GM12878 (cell line): ENCODE measurements at regions not wholly inside any gene's neighbourhood (a gene's known extent, or its start where the extent isn't known, plus 50 kb on each side); places are given as distances from the start of the nearest gene placed in this dataset.

Experiments
- ATAC-seq: fragments of 200-7000 bp; cut with Tn5 transposase; 3 replicates; pipeline ENCODE4 v1.9.1; 2020; ENCODE audit warnings: mild to moderate bottlenecking, moderate library complexity
- BruUV-seq: library from RNA; stranded (reverse); fragments of 400-500 nt; replicated peaks from 2 replicates; lab custom pipeline; 2021; lab: Mats Ljungman, UMichigan
- CTCF ChIA-PET: fragments of 300-600 bp; sonication (Branson Sonifier 250); formaldehyde crosslinking; extraction: SDS; loops from one replicate; lab custom pipeline; 2021; ENCODE audit warnings: inconsistent platforms; lab: Yijun Ruan, JAX
- POLR2A ChIA-PET: fragments of 350-600 bp; formaldehyde crosslinking; extraction: SDS; loops from one replicate; lab custom pipeline; 2021; ENCODE audit warnings: inconsistent platforms; lab: Charles Lee
- RAD21 ChIA-PET: fragments of 300-600 bp; sonication (Branson Sonifier 250); formaldehyde crosslinking; loops from one replicate; lab custom pipeline; 2023; ENCODE audit warnings: antibody characterized with exemption; ENCODE audit not compliant: unreplicated experiment; lab: Charles Lee
- SMC1A ChIA-PET: fragments of 300-600 bp; sonication (Branson Sonifier 250); formaldehyde crosslinking; loops from one replicate; lab custom pipeline; 2023; ENCODE audit not compliant: unreplicated experiment, uncharacterized antibody; lab: Charles Lee
- DNase-seq: peaks from one replicate; pipeline ENCODE4 v3.0.0-alpha.2; 2011; ENCODE audit warnings: low read depth, low spot score
- FAIRE-seq: peaks from 3 replicates; lab custom pipeline; 2011; peaks lifted over from hg19 to GRCh38; lab: Jason Lieb, UNC
- H2AFZ ChIP-seq: 2 replicates; pipeline ENCODE4 v1.6.0; 2011; ENCODE audit warnings: low read depth, low read length, control low read depth; ENCODE audit not compliant: control insufficient read depth
- H3K27ac ChIP-seq: 2 replicates; pipeline ENCODE4 v1.5.1; 2011; ENCODE audit warnings: control low read depth; ENCODE audit not compliant: control insufficient read depth, insufficient read depth
- H3K27me3 ChIP-seq, 2 experiments: replicated peaks in 1 of 2; 2 replicates each; pipeline versions ENCODE4 v1.6.0 to v1.6.1; 2011; ENCODE audit warnings: low read length in 1 of 2; ENCODE audit not compliant: control insufficient read depth in 2 of 2, insufficient read depth in 2 of 2
- H3K36me3 ChIP-seq, 2 experiments: 2 replicates each; pipeline ENCODE4 v1.5.1; 2011; ENCODE audit warnings: low read length in 1 of 2; ENCODE audit not compliant: control insufficient read depth in 2 of 2, insufficient read depth in 2 of 2
- H3K4me1 ChIP-seq: 2 replicates; pipeline ENCODE4 v1.6.1; 2011; ENCODE audit warnings: mild to moderate bottlenecking, low read length, moderate library complexity, mixed read lengths; ENCODE audit not compliant: control insufficient read depth, insufficient read depth
- H3K4me2 ChIP-seq: 2 replicates; pipeline ENCODE4 v1.6.0; 2011; ENCODE audit warnings: control low read depth; ENCODE audit not compliant: control insufficient read depth, insufficient read depth
- H3K4me3 ChIP-seq: fragments of 200-600 bp; sonication (generic); 2 replicates; pipeline ENCODE4 v1.5.1; 2016
- H3K79me2 ChIP-seq: 2 replicates; pipeline ENCODE4 v1.6.0; 2011; ENCODE audit warnings: low read length; ENCODE audit not compliant: control insufficient read depth, insufficient read depth
- H3K9ac ChIP-seq: 2 replicates; pipeline ENCODE4 v1.8.0; 2011; ENCODE audit warnings: low read length, control low read depth, mixed read lengths; ENCODE audit not compliant: control insufficient read depth, insufficient read depth
- H3K9me3 ChIP-seq: replicated peaks from 3 replicates; pipeline ENCODE4 v1.5.1; 2011; ENCODE audit warnings: mild to moderate bottlenecking, low read length; ENCODE audit not compliant: control insufficient read depth, insufficient read depth
- H4K20me1 ChIP-seq: 2 replicates; pipeline ENCODE4 v1.6.0; 2011; ENCODE audit not compliant: control insufficient read depth, insufficient read depth
- CEBPB ChIP-seq, 2 experiments: fragments of 150-350 bp in 1 of 2; IDR thresholded peaks; 2 replicates each; pipeline ENCODE4 v1.6.1; 2012 to 2014; ENCODE audit warnings: low read depth in 2 of 2, low read length in 2 of 2, borderline replicate concordance in 1 of 2, inconsistent platforms in 1 of 2
- CREB1 ChIP-seq: IDR thresholded peaks from 2 replicates; pipeline ENCODE4 v1.6.1; 2012; ENCODE audit warnings: low read depth, mild to moderate bottlenecking, inconsistent platforms
- HCFC1 ChIP-seq: fragments of 150-350 bp; IDR thresholded peaks from 2 replicates; pipeline ENCODE4 v1.6.1; 2014; ENCODE audit warnings: low read length
- NR2C2 ChIP-seq: IDR thresholded peaks from 2 replicates; pipeline ENCODE4 v1.6.1; 2011; ENCODE audit warnings: borderline replicate concordance, low read depth; ENCODE audit not compliant: control insufficient read depth, insufficient read length
- NRF1 ChIP-seq: conservative IDR thresholded peaks from 2 replicates; pipeline ENCODE4 v1.6.1; 2011; ENCODE audit warnings: mild to moderate bottlenecking, low read depth, low read length, improper control_type of control experiment
- SMAD1 ChIP-seq: fragments of 450-650 bp; IDR thresholded peaks from 2 replicates; pipeline ENCODE4 v1.6.1; 2018; ENCODE audit warnings: mild to moderate bottlenecking, low read depth; ENCODE audit not compliant: partially characterized antibody
- SPI1 ChIP-seq: IDR thresholded peaks from 2 replicates; pipeline ENCODE4 v1.6.1; 2011; ENCODE audit warnings: low read depth, mild to moderate bottlenecking, low read length, moderate library complexity, borderline replicate concordance; ENCODE audit not compliant: insufficient read depth
- TBL1XR1 ChIP-seq: IDR thresholded peaks from 2 replicates; pipeline ENCODE4 v1.6.1; 2012; ENCODE audit warnings: low read depth, low read length, improper control_type of control experiment
- WRNIP1 ChIP-seq: IDR thresholded peaks from 2 replicates; pipeline ENCODE4 v1.6.1; 2011; ENCODE audit warnings: low read depth, low read length, improper control_type of control experiment, borderline replicate concordance
- ZNF207 ChIP-seq: fragments of 450-650 bp; IDR thresholded peaks from 2 replicates; pipeline ENCODE4 v1.6.1; 2014; ENCODE audit warnings: antibody characterized with exemption, mild to moderate bottlenecking, borderline replicate concordance
- ZNF622 ChIP-seq: fragments of 450-650 bp; IDR thresholded peaks from 2 replicates; pipeline ENCODE4 v1.6.1; 2017; ENCODE audit warnings: mild to moderate bottlenecking, inconsistent platforms
- ZSCAN29 ChIP-seq: fragments of 450-650 bp; IDR thresholded peaks from 2 replicates; pipeline ENCODE4 v1.6.1; 2017; ENCODE audit warnings: mild to moderate bottlenecking, moderate library complexity
- WGBS: methylation state at CpG from one replicate; pipeline ENCODE4 v1.1.6; 2016; ENCODE audit warnings: low lambda C conversion rate; ENCODE audit not compliant: insufficient replicate concordance, insufficient coverage; ENCODE audit errors: missing lambda C conversion rate; 5-methylcytosine and 5-hydroxymethylcytosine counted together
- in situ Hi-C: fragments of 300-500 bp; cut with MboI; formaldehyde crosslinking; loops from 9 replicates; pipeline ENCODE4 v1.14.3; 2018; ENCODE audit warnings: mixed read lengths
- intact Hi-C: fragments of 100-400 bp; cut with micrococcal nuclease; formaldehyde crosslinking; loops from one replicate; pipeline ENCODE4 v1.14.2; 2022; ENCODE audit not compliant: unreplicated experiment
- TF ChIP-seq, protein P1 (sequence below): IDR thresholded peaks from 2 replicates; pipeline ENCODE4 v1.6.1; 2012; ENCODE audit warnings: low read depth, low read length, improper control_type of control experiment

DNA sequence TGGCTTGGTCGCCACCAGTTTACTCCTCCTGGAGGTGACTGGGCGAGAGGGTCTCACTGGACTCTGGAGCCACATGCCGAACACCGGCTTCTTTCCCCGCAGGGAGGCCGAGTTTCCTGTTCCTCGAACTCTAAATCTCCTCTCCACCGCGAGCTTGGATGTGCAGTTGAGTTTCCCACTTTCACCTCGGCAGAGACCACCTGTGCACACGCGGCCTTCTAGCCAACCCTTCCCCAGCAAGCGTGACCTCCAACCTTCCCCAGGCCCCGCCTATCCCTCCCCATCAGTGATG is 380.1 kb downstream of the IRX2 start:
- no peaks in the 10 kb centered on the region for H3K36me3 ChIP-seq
- no peak overlapping the region for H3K4me3 ChIP-seq
- FAIRE-seq (no peak), DNase-seq (no peak), ATAC-seq (no peak)
- H2AFZ ChIP-seq, result no peak overlapping the region
- H3K79me2 ChIP-seq, result no peaks in the 10 kb centered on the region
- ChIA-PET RAD21 (no interaction called here), CTCF (no interaction called here), SMC1A (no interaction called here), POLR2A (no interaction called here)
- no peak overlapping the region for H3K27ac ChIP-seq
- no peaks in the 10 kb centered on the region for H3K27me3 ChIP-seq
- no TSS peak for BruUV-seq
- H3K4me2 ChIP-seq, result no peak overlapping the region
- no peaks in the 10 kb centered on the region for H4K20me1 ChIP-seq
- H3K9me3 ChIP-seq, result no peaks in the 10 kb centered on the region; the same call in 2 of the 3 replicates
- TF ChIP-seq NR2C2 (no peak), SMAD1 (no peak), HCFC1 (no peak)
- in situ Hi-C loops, result no loop called here
- intact Hi-C loops, result no loop called here
- WGBS, result 36% methylated on average over 14 of the region's 14 CpGs
- no peaks in the 10 kb centered on the region for H3K4me1 ChIP-seq
- H3K9ac ChIP-seq, result no peak overlapping the region

GRCh38 chr5:2370626-2371418 is 380.7 kb downstream of the IRX2 start:
- 74% methylated on average over 24 of the region's 24 CpGs for WGBS
- Histone ChIP-seq H3K79me2 (no peaks in the 10 kb centered on the region), H3K4me1 (no peaks in the 10 kb centered on the region), H2AFZ (no peak overlapping the region), H3K4me3 (no peak overlapping the region), H3K9me3 (no peaks in the 10 kb centered on the region; the same call in 2 of the 3 replicates), H3K4me2 (no peak overlapping the region), H4K20me1 (no peaks in the 10 kb centered on the region), H3K27me3 (no peaks in the 10 kb centered on the region), H3K27ac (no peak overlapping the region), H3K9ac (no peak overlapping the region), H3K36me3 (no peaks in the 10 kb centered on the region)
- FAIRE-seq, result no peak
- no TSS peak for BruUV-seq
- CTCF ChIA-PET, result no interaction called here
- in situ Hi-C loops, result no loop called here
- TF ChIP-seq NRF1 (no peak), ZNF207 (no peak), SPI1 (no peak), CREB1 (no peak), TBL1XR1 (no peak), ZNF622 (no peak), WRNIP1 (no peak), CEBPB (IDR thresholded peaks at IDR 0.05; ENCODE audit: borderline replicate concordance in 1 of 2, low read depth in 2 of 2, low read length in 2 of 2) (no peak), ZSCAN29 (no peak)
- TF ChIP-seq, protein P1, sequence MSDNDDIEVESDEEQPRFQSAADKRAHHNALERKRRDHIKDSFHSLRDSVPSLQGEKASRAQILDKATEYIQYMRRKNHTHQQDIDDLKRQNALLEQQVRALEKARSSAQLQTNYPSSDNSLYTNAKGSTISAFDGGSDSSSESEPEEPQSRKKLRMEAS, result no peak
- POLR2A ChIA-PET, result no interaction called here
- no peak for ATAC-seq
- RAD21 ChIA-PET, result no interaction called here
- SMC1A ChIA-PET, result no interaction called here
- intact Hi-C loops, result no loop called here
- no peak for DNase-seq
